PC-9 (cell line): ENCODE measurements at regions not wholly inside any gene's neighbourhood (a gene's known extent, or its start where the extent isn't known, plus 50 kb on each side); places are given as distances from the start of the nearest gene placed in this dataset.

Experiments
- CTCF ChIP-seq: fragments of 200-600 bp; sonication (generic); conservative IDR thresholded peaks from 2 replicates; pipeline ENCODE4 v1.6.1; 2017; ENCODE audit warnings: mixed run types, antibody characterized with exemption, mild to moderate bottlenecking, moderate library complexity
- EZH2 ChIP-seq: fragments of 200-600 bp; sonication (generic); IDR thresholded peaks from 2 replicates; pipeline ENCODE4 v1.8.0; 2017; ENCODE audit warnings: antibody characterized with exemption, low read depth

GRCh38 chr15:61661791-61662190 lies 398.5 kb downstream of the VPS13C start:
- TF ChIP-seq CTCF, result no peak
- no peak for TF ChIP-seq EZH2
